Subcutaneous abdominal adipose tissue (tissue), 5 donors: ENCODE measurements at regions not wholly inside any gene's neighbourhood (a gene's known extent, or its start where the extent isn't known, plus 50 kb on each side); places are given as distances from the start of the nearest gene placed in this dataset.
"Not testable (repeated sequence)": the region's sequence is repeated elsewhere in the genome, so short reads cannot be mapped to it uniquely, and the experiment has no call there.

Experiments
- H3K27ac ChIP-seq: one replicate; pipeline ENCODE4 v1.7.0; 2013; ENCODE audit warnings: low read depth, mild to moderate bottlenecking, inconsistent platforms, low read length, moderate library complexity
- H3K27me3 ChIP-seq, 5 donors: one replicate each; pipeline ENCODE4 v1.7.0; 2013; ENCODE audit warnings: low read length in 5 of 5, inconsistent platforms in 1 of 5; ENCODE audit not compliant: control insufficient read depth in 5 of 5, insufficient read depth in 4 of 5
- H3K36me3 ChIP-seq, 5 donors: one replicate each; pipeline ENCODE4 v1.7.0; 2013; ENCODE audit warnings: low read length in 5 of 5; ENCODE audit not compliant: control insufficient read depth in 5 of 5, insufficient read depth in 5 of 5
- H3K4me1 ChIP-seq, 5 donors: one replicate each; pipeline ENCODE4 v1.7.0; 2013; ENCODE audit warnings: low read length in 5 of 5, mild to moderate bottlenecking in 3 of 5, moderate library complexity in 1 of 5; ENCODE audit not compliant: control insufficient read depth in 5 of 5, insufficient read depth in 5 of 5
- H3K4me3 ChIP-seq, 5 donors: one replicate each; pipeline ENCODE4 v1.7.0; 2013; ENCODE audit warnings: low read length in 5 of 5, low read depth in 1 of 5
- H3K9ac ChIP-seq, 5 donors: one replicate each; pipeline ENCODE4 v1.7.0; 2013; ENCODE audit warnings: low read length in 5 of 5, mild to moderate bottlenecking in 4 of 5, moderate library complexity in 3 of 5
- H3K9me3 ChIP-seq, 5 donors: one replicate each; pipeline ENCODE4 v1.7.0; 2013; ENCODE audit warnings: low read length in 5 of 5; ENCODE audit not compliant: control insufficient read depth in 5 of 5
- donor health status: healthy.
- donor health status: healthy.
- donor health status: healthy.
- donor health status: healthy.
- donor health status: healthy.

DNA sequence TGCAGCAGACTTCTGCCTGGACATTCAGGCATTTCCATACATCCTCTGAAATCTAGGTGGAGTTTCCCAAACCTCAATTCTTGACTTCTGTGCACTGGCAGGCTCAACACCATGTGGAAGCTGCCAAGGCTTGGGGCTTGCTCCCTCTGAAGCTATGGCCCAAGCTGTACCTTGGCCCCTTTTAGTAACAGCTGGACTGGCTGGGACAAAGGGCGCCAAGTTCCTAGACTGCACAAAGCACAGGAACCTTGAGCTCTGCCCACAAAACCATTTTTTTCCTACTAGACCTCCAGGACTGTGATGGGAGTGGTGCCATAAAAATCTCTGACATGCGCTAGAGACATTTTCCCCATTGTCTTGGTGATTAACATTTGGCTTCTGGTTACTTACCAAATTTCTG lies 127.1 kb upstream of the FUT9 start:
- H3K4me1 ChIP-seq, H3K9me3 ChIP-seq, H3K36me3 ChIP-seq, H3K4me3 ChIP-seq, H3K9ac ChIP-seq, H3K27me3 ChIP-seq, H3K27ac ChIP-seq: not testable (repeated sequence)

DNA sequence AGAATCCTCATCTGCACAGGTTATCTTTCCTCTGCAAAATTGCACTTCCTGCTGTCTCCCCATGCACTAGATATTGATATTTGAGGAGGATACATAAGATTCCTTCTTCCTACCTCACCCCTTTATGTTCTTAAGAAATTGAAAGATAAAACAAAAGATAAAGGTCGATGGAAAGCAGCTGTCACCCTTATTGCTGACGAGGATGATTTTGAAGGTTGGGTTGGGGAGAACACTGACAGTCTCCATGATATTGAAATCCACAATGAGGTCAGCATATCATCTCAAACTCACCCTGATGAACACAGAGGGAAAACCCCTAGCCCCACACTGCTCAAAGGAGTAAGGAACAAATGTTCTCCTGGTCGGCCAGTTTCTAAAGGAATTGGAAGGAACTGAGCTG lies 110.6 kb upstream of the FUT9 start:
- H3K9me3 ChIP-seq = no peaks in the 10 kb centered on the region
- no peak overlapping the region for H3K27ac ChIP-seq
- H3K4me3 ChIP-seq = no peak overlapping the region
- H3K36me3 ChIP-seq = no peaks in the 10 kb centered on the region
- no peak overlapping the region for H3K9ac ChIP-seq
- no peaks in the 10 kb centered on the region for H3K27me3 ChIP-seq
- no peaks in the 10 kb centered on the region for H3K4me1 ChIP-seq

- Histone ChIP-seq H3K4me1 (peaks cover 0 to 8% (median 0%) of the 10 kb centered on the region in 5 donors), H3K9ac (no peak overlapping the region), H3K4me3 (no peak overlapping the region), H3K36me3 (no peaks in the 10 kb centered on the region), H3K9me3 (no peaks in the 10 kb centered on the region), H3K27me3 (no peaks in the 10 kb centered on the region), H3K27ac (no peak overlapping the region)
Measured at GRCh38 chr6:95917034-95917433, 98.7 kb upstream of the FUT9 start.

DNA sequence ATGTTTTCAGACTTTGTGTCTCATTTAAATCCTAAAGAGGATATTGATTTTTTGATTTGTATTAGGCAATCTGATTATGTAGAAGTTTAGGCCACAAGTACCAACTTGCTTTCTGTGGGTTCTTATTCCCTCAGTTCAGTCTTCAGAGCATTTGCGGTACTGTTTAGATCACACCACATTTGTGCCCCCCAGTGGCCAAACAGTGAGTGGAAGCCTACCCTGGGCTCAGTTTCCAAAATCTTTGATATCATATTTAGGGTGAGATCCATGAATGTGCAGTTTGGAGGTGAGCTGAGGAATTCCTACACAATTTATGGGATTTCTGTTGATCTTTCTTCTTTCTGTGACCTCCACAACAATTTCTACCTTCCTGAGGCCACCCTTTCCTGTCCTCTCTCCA lies 92.3 kb upstream of the FUT9 start:
- H3K9ac ChIP-seq = no peak overlapping the region
- H3K9me3 ChIP-seq = no peaks in the 10 kb centered on the region
- no peak overlapping the region for H3K27ac ChIP-seq
- H3K4me3 ChIP-seq = no peak overlapping the region
- peaks cover 0 to 8% (median 0%) of the 10 kb centered on the region in 5 donors for H3K4me1 ChIP-seq
- no peaks in the 10 kb centered on the region for H3K36me3 ChIP-seq
- no peaks in the 10 kb centered on the region for H3K27me3 ChIP-seq

DNA sequence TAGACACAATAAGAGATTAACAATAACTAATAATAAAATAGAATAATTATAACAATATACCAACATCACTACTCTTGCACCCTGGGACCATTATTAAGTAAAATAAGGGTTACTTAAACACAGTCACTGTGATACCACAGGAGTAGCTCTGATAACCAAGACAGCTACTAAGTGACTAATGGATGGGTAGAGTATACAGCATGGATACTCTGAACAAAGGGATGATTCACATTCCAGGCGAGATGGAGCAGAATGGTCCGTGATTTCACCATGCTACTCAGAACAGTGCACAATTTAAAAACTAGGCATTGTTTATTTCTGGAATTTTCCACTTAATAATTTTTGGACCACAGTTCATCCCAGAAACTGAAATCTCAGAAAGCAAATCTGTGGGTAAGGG lies 80.0 kb upstream of the FUT9 start:
- H3K9me3 ChIP-seq = no peaks in the 10 kb centered on the region
- H3K36me3 ChIP-seq = no peaks in the 10 kb centered on the region
- H3K27ac ChIP-seq = no peak overlapping the region
- no peaks in the 10 kb centered on the region for H3K27me3 ChIP-seq
- no peaks in the 10 kb centered on the region for H3K4me1 ChIP-seq
- no peak overlapping the region for H3K9ac ChIP-seq
- no peak overlapping the region for H3K4me3 ChIP-seq

DNA sequence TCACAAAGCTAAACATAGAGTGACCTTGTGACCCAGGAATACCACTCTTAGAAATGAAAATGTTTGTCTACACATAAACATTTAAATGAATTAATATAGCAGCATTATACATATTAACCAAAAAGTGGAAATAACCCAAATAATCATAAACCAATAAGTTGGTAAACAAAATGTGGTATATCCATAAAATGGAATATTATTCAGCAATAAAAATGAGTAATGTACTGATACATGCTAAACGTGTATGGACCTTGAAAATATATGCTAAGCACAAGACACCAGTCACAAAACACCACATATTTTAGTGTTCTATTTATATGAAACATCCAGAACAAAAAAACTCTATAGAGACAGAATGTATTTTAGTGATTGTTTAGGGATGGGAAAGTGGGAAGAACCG lies 68.9 kb upstream of the FUT9 start:
- Histone ChIP-seq H3K9ac (no peak overlapping the region), H3K4me3 (no peak overlapping the region), H3K36me3 (no peaks in the 10 kb centered on the region), H3K4me1 (no peaks in the 10 kb centered on the region), H3K27ac (no peak overlapping the region), H3K27me3 (no peaks in the 10 kb centered on the region), H3K9me3 (peaks cover 0 to 5% (median 0%) of the 10 kb centered on the region in 5 donors)

DNA sequence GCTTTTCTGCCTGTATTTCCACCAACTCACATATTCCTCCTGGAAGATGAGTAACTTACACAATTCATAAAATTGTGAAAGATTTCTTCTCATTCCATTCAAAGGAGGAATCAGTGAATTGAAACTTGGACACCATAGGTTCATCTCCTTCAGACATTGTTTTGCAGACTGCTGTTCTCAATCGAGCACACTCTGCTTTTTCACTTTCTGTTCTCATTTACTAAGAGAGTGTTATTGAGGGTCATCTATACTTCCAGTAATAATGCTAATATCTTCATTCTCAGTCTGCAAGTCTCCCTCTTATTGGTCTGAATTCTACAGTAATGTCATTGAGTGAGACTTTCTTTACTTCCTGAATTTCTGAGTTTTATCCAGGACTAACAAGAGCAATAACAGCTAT lies 67.5 kb upstream of the FUT9 start:
- Histone ChIP-seq H3K9ac (no peak overlapping the region), H3K36me3 (no peaks in the 10 kb centered on the region), H3K4me3 (no peak overlapping the region), H3K9me3 (peaks cover 0 to 5% (median 0%) of the 10 kb centered on the region in 5 donors), H3K27me3 (no peaks in the 10 kb centered on the region), H3K4me1 (no peaks in the 10 kb centered on the region), H3K27ac (no peak overlapping the region)

DNA sequence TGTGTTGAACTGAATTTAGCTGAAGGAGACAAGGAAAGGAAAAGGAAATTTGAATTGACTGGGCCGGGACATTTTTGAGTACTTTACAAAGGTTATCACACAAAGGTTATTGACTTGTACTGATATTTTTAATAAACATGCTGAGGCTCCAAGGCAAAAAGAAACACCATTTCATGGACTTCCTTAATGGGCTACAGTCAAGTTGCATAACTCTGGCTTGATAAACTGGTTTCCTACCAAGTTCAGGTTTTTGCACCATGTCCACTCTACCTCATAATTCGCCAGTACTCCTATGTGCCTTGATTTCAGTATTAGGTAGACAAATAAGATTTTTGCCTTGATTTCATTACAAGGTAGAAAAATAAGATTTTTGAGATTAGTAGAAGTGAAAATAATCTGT lies 65.8 kb upstream of the FUT9 start:
- Histone ChIP-seq H3K9ac (no peak overlapping the region), H3K27me3 (no peaks in the 10 kb centered on the region), H3K4me1 (no peaks in the 10 kb centered on the region), H3K9me3 (peaks cover 0 to 5% (median 0%) of the 10 kb centered on the region in 5 donors), H3K4me3 (no peak overlapping the region), H3K36me3 (no peaks in the 10 kb centered on the region), H3K27ac (no peak overlapping the region)

DNA sequence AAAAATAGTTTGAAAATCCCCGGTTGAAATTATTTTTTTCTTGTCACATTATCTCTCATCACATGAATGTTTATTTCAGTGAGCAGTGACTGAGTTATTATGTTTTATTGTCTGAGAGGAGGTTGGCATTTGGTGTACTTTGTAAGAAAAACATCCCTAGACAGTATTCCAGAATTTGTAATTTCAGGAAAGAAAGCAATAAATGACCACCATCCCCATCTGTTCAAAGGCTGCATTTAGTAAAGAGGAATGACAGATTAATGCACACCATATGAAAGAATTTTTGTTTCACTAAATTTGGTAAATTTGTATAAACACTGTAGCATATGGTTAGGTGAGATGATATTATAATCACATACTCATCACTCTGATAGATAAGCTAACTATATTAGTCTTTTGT lies 57.1 kb upstream of the FUT9 start:
- Histone ChIP-seq H3K27me3 (no peaks in the 10 kb centered on the region), H3K9me3 (no peaks in the 10 kb centered on the region), H3K36me3 (no peaks in the 10 kb centered on the region), H3K4me3 (no peak overlapping the region), H3K27ac (no peak overlapping the region), H3K4me1 (no peaks in the 10 kb centered on the region), H3K9ac (no peak overlapping the region)

DNA sequence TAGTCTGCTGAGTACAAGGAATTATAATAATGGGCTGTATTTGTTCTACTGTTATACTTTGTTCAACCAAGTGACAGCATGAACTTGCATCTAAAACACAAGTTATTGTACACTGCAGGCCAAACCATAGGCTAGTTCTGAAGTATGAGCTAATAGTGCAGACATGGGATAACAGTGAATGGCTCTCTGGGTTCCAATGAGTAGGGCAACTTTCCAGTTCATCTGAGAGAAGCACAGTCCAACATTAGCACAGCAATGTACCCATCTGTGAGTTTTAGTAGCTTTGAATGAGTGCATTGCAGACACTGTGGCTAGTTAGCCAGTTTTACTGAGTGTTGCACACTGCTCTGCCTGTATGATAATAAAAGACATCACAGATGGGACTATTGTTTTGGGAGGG lies 56.5 kb upstream of the FUT9 start:
- Histone ChIP-seq H3K4me3 (no peak overlapping the region), H3K4me1 (no peaks in the 10 kb centered on the region), H3K27ac (no peak overlapping the region), H3K9ac (no peak overlapping the region), H3K9me3 (no peaks in the 10 kb centered on the region), H3K27me3 (no peaks in the 10 kb centered on the region), H3K36me3 (no peaks in the 10 kb centered on the region)
